Cardiac fibroblast (primary cell): ENCODE measurements at regions not wholly inside any gene's neighbourhood (a gene's known extent, or its start where the extent isn't known, plus 50 kb on each side); places are given as distances from the start of the nearest gene placed in this dataset.

Source experiments
- DNase-seq, 2 donors: peaks; one replicate each; pipeline versions ENCODE4 v3.0.0 to v3.0.0-alpha.2; 2010; ENCODE audit warnings: low read depth in 2 of 2
- H3K4me3 ChIP-seq, 2 donors: replicated peaks in 1 of 2; 1 replicate in 1 of 2; 2 replicates in 1 of 2; pipeline ENCODE4 v1.5.1; 2011; ENCODE audit warnings: low read depth in 2 of 2, low read length in 2 of 2, mild to moderate bottlenecking in 2 of 2, moderate library complexity in 1 of 2
- CTCF ChIP-seq: IDR thresholded peaks from one replicate; pipeline ENCODE4 v1.5.1; 2011; ENCODE audit warnings: low read depth, mild to moderate bottlenecking, low read length, inconsistent platforms

DNA sequence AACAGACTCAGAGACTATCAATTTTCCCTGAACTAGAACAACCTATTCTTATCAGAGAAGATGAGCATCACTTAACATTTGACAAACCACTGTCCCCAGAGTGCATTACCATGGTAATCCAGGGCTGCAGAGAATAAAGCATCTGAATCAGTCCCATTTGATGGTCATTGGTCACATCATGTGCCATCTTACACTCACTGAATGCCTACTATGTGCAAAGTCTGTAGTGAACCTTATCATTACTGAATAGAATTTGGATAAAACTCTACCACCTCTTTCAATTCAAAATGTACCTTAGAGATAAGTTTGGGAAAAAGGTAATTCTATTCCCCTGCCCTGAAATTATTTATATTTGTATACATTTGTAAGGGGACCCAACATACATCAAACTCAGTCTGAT is 156.4 kb upstream of the TRPC7 start:
- H3K4me3 ChIP-seq = no peak overlapping the region
- TF ChIP-seq CTCF = no peak
- DNase-seq = no peak

DNA sequence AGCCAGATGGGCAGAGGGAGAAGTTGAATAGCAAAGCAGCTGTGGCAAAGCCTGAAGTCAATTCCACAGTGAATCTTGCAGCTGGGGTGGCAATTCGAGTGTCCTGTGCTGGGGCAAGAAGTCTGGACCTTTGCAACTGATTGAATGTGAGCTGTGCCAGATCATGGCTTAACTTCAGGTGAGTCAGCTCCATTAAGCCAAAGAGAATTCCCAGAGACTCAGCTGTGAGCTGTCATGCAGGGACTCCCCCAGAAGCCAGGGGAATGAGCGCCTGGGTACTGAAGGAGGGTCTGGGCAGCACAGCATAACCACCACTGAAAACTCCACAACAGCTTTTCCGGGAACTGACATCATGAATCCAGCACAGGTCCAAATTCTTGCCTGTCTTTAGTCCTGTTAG is 153.5 kb upstream of the TRPC7 start:
- no peak for TF ChIP-seq CTCF
- DNase-seq = no peak
- H3K4me3 ChIP-seq = no peak overlapping the region

DNA sequence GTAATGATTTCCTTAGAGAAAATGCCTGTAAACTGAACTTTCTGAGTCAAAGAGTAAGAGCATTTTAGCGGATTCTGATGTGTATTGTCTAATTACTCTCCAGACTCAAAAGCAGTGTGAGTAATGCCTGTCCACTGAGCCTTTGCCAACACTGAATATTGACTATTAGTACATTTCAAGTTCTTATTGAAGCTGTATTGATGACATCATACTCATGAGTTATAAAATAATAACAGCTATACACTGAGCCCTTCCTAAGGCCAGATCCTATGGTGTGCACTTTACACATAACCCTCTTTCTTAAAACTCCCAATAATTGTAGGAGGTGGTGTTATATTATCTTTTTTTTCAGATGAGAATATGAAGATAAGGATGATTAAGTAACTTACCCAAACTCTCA is 152.8 kb upstream of the TRPC7 start:
- no peak overlapping the region for H3K4me3 ChIP-seq
- no peak for TF ChIP-seq CTCF
- no peak for DNase-seq

GRCh38 chr5:136517755-136518154 is 152.4 kb upstream of the TRPC7 start:
- no peak for DNase-seq
- no peak overlapping the region for H3K4me3 ChIP-seq
- no peak for TF ChIP-seq CTCF

DNA sequence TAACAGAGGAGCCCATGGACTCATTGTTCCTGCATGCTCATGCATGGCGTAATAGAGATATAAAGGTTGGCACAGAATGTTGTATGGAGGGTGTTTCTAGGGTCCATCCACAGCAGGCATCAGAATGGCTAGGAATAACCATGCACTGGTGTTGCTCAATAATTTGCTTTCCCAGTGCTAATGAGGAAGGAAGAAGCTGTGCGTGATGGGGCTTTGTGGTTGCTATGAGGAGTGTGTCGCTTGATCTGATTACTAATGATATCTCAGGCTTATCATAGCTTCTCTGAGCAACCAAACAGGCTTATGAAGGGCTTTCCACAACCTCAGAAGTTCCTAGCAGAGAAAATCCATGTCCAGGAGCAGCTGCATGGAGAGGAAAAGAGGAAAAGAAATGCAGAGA is 151.3 kb upstream of the TRPC7 start:
- H3K4me3 ChIP-seq = no peak overlapping the region
- no peak for DNase-seq
- no peak for TF ChIP-seq CTCF

DNA sequence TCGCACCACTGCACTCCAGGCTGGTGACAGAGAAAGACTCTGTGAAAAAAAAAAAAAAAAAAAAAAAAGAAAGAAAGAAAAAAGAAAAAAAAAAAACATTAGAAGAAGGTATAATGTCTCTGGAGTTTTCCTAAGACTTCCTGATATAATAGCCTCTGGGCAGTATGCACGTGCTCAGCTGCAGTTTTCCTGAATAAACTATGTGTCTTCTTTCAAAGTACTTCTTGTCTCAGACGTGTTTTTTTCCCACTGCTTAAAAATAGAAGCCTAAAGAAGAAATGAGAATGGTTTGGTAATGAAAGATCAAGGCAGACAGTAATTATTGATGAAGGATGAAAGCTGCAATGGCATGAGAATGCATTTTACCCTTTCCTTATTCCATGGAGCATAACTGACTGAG is 148.1 kb upstream of the TRPC7 start:
- no peak overlapping the region for H3K4me3 ChIP-seq
- TF ChIP-seq CTCF = no peak
- DNase-seq = no peak

DNA sequence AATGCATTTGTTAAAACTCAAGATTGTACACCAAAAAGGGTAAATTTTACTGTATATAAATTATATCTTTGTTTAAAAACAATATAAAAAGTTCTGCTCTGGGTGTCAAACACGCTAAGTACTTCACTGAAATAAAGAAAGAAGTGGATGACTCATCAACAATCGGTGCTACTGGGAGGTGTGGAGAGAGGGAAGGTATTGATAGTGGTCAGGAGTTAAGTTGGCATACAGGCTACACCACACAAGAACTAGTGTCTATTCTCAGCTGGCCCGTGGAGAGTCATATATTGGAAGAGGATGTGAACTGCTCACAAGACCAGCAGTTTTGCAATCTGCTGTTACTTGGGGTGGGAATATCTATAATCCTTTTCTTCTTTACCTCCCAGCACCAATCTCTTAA is 145.7 kb upstream of the TRPC7 start:
- DNase-seq = no peak
- no peak for TF ChIP-seq CTCF
- H3K4me3 ChIP-seq = no peak overlapping the region
